ENCODE measurements at regions not wholly inside any gene's neighbourhood (a gene's known extent, or its start where the extent isn't known, plus 50 kb on each side); places are given as distances from the start of the nearest gene placed in this dataset.

- Mint-ChIP-seq H3K27ac (no peak overlapping the region), H3K36me3 (no peaks in the 10 kb centered on the region), H3K4me1 (no peaks in the 10 kb centered on the region)
Observed at GRCh38 chr20:40488401-40488800, 200.6 kb downstream of the MAFB start.

GRCh38 chr20:40486297-40486696 is 202.7 kb downstream of the MAFB start:
- Mint-ChIP-seq H3K4me1 (no peaks in the 10 kb centered on the region), H3K4me3 (no peak overlapping the region), H3K36me3 (no peaks in the 10 kb centered on the region), H3K27ac (no peak overlapping the region), H3K27me3 (ENCODE audit: low read depth) (no peaks in the 10 kb centered on the region), H3K9me3 (no peaks in the 10 kb centered on the region)
- no peak for DNase-seq (ENCODE audit: low spot score in 2 of 2, unreplicated experiment in 2 of 2)
- no peak for TF ChIP-seq CTCF (IDR thresholded peaks at IDR 0.05; ENCODE audit: unreplicated experiment)

More at GRCh38 chr20:40488401-40488800, 200.6 kb downstream of the MAFB start:
- Mint-ChIP-seq H3K9me3 (no peaks in the 10 kb centered on the region), H3K4me3 (no peak overlapping the region), H3K27me3 (ENCODE audit: low read depth) (no peaks in the 10 kb centered on the region)
- no peak for TF ChIP-seq CTCF (IDR thresholded peaks at IDR 0.05; ENCODE audit: unreplicated experiment)
- no peak for DNase-seq (ENCODE audit: low spot score in 2 of 2, unreplicated experiment in 2 of 2)

- Mint-ChIP-seq H3K27ac (no peak overlapping the region), H3K4me1 (no peaks in the 10 kb centered on the region), H3K27me3 (ENCODE audit: low read depth) (no peaks in the 10 kb centered on the region), H3K36me3 (no peaks in the 10 kb centered on the region), H3K9me3 (no peaks in the 10 kb centered on the region), H3K4me3 (no peak overlapping the region)
- no peak for DNase-seq (ENCODE audit: low spot score in 2 of 2, unreplicated experiment in 2 of 2)
- no peak for TF ChIP-seq CTCF (IDR thresholded peaks at IDR 0.05; ENCODE audit: unreplicated experiment)
Observed at GRCh38 chr20:40481743-40482458, 207.1 kb downstream of the MAFB start.

- DNase-seq (ENCODE audit: low spot score in 2 of 2, unreplicated experiment in 2 of 2): no peak
- Mint-ChIP-seq H3K27ac (no peak overlapping the region), H3K4me3 (no peak overlapping the region), H3K27me3 (ENCODE audit: low read depth) (no peaks in the 10 kb centered on the region), H3K4me1 (no peaks in the 10 kb centered on the region), H3K9me3 (no peaks in the 10 kb centered on the region), H3K36me3 (no peaks in the 10 kb centered on the region)
- TF ChIP-seq CTCF (IDR thresholded peaks at IDR 0.05; ENCODE audit: unreplicated experiment): no peak
Observed at GRCh38 chr20:40481337-40481736, 207.7 kb downstream of the MAFB start.

- H3K4me1 Mint-ChIP-seq: no peaks in the 10 kb centered on the region
- no peak for TF ChIP-seq CTCF (IDR thresholded peaks at IDR 0.05; ENCODE audit: unreplicated experiment)
- H3K36me3 Mint-ChIP-seq: no peaks in the 10 kb centered on the region
- H3K9me3 Mint-ChIP-seq: no peaks in the 10 kb centered on the region
- no peak overlapping the region for H3K4me3 Mint-ChIP-seq
- H3K27me3 Mint-ChIP-seq (ENCODE audit: low read depth): no peaks in the 10 kb centered on the region
- no peak overlapping the region for H3K27ac Mint-ChIP-seq
- DNase-seq (ENCODE audit: low spot score in 2 of 2, unreplicated experiment in 2 of 2): no peak
Observed at GRCh38 chr20:40477805-40478204, 211.2 kb downstream of the MAFB start.

Measured in mesothelial cell of epicardium (in vitro differentiated cells).